Mesenchymal stem cell (in vitro differentiated cells and primary cell): ENCODE measurements at regions not wholly inside any gene's neighbourhood (a gene's known extent, or its start where the extent isn't known, plus 50 kb on each side); places are given as distances from the start of the nearest gene placed in this dataset.

Experiments used
- DNase-seq: peaks from one replicate; pipeline ENCODE4 v3.0.0-alpha.2; 2013
- H2AFZ ChIP-seq: one replicate; pipeline ENCODE4 v1.6.1; 2013; ENCODE audit warnings: low read depth, mild to moderate bottlenecking, control low read depth, inconsistent platforms, low read length, moderate library complexity
- H2AK5ac ChIP-seq: 2 replicates; pipeline ENCODE4 v1.6.1; 2013; ENCODE audit warnings: low read length, moderate library complexity, mild to moderate bottlenecking, inconsistent platforms; ENCODE audit not compliant: severe bottlenecking
- H2BK120ac ChIP-seq: one replicate; pipeline ENCODE4 v1.6.1; 2013; ENCODE audit warnings: low read depth, mild to moderate bottlenecking, inconsistent platforms, low read length, moderate library complexity
- H2BK12ac ChIP-seq, 2 experiments: one replicate each; pipeline ENCODE4 v1.6.1; 2013; ENCODE audit warnings: inconsistent platforms in 2 of 2, low read length in 2 of 2, mild to moderate bottlenecking in 2 of 2, moderate library complexity in 2 of 2, control low read depth in 1 of 2
- H2BK15ac ChIP-seq: one replicate; pipeline ENCODE4 v1.6.1; 2013; ENCODE audit warnings: mild to moderate bottlenecking, low read depth, inconsistent platforms; ENCODE audit not compliant: poor library complexity, severe bottlenecking
- H2BK5ac ChIP-seq: 2 replicates; pipeline ENCODE4 v1.6.1; 2013; ENCODE audit warnings: low read depth, mild to moderate bottlenecking, low read length, control low read depth, inconsistent platforms; ENCODE audit not compliant: poor library complexity, severe bottlenecking
- H3K14ac ChIP-seq, 2 experiments: one replicate each; pipeline ENCODE4 v1.6.1; 2013; ENCODE audit warnings: inconsistent platforms in 2 of 2, low read length in 2 of 2, control low read depth in 1 of 2, mild to moderate bottlenecking in 1 of 2, moderate library complexity in 1 of 2
- H3K18ac ChIP-seq, 2 experiments: one replicate each; pipeline ENCODE4 v1.6.1; 2013; ENCODE audit warnings: inconsistent platforms in 2 of 2, low read length in 2 of 2, control low read depth in 1 of 2, low read depth in 1 of 2, mild to moderate bottlenecking in 1 of 2
- H3K23ac ChIP-seq, 2 experiments: one replicate each; pipeline ENCODE4 v1.6.1; 2013; ENCODE audit warnings: inconsistent platforms in 2 of 2, low read length in 2 of 2, mild to moderate bottlenecking in 2 of 2, moderate library complexity in 2 of 2, control low read depth in 1 of 2
- H3K27ac ChIP-seq: 2 replicates; pipeline ENCODE4 v1.5.1; 2013; ENCODE audit warnings: mild to moderate bottlenecking, moderate library complexity, low read length, control low read depth, inconsistent platforms; ENCODE audit not compliant: poor library complexity, severe bottlenecking
- H3K27me3 ChIP-seq, 2 experiments: 2 replicates each; pipeline versions ENCODE4 v1.6.1 to v1.7.0; 2013; ENCODE audit warnings: low read length in 2 of 2, mild to moderate bottlenecking in 2 of 2, moderate library complexity in 2 of 2, control low read depth in 1 of 2, inconsistent platforms in 1 of 2; ENCODE audit not compliant: control insufficient read depth in 1 of 2, insufficient read depth in 1 of 2
- H3K36me3 ChIP-seq, 2 experiments: 2 replicates each; pipeline versions ENCODE4 v1.6.1 to v1.7.0; 2013; ENCODE audit warnings: low read length in 2 of 2, control low read depth in 1 of 2, inconsistent platforms in 1 of 2, low read depth in 1 of 2, mild to moderate bottlenecking in 1 of 2; ENCODE audit not compliant: insufficient read depth in 2 of 2, control insufficient read depth in 1 of 2
- H3K4ac ChIP-seq, 2 experiments: one replicate each; pipeline ENCODE4 v1.6.1; 2013; ENCODE audit warnings: inconsistent platforms in 2 of 2, low read length in 2 of 2, mild to moderate bottlenecking in 2 of 2, moderate library complexity in 2 of 2, control low read depth in 1 of 2, low read depth in 1 of 2
- H3K4me1 ChIP-seq: 2 replicates; pipeline ENCODE4 v1.6.1; 2013; ENCODE audit warnings: low read depth, low read length, control low read depth; ENCODE audit not compliant: control insufficient read depth, insufficient read depth
- H3K4me2 ChIP-seq: 2 replicates; pipeline ENCODE4 v1.6.1; 2013; ENCODE audit warnings: low read length, mild to moderate bottlenecking, inconsistent platforms; ENCODE audit not compliant: poor library complexity, severe bottlenecking
- H3K4me3 ChIP-seq, 2 experiments: 2 replicates each; pipeline versions ENCODE4 v1.5.1 to v1.7.0; 2013; ENCODE audit warnings: low read length in 2 of 2, mild to moderate bottlenecking in 2 of 2, control low read depth in 1 of 2, low read depth in 1 of 2; ENCODE audit not compliant: insufficient read depth in 1 of 2
- H3K79me1 ChIP-seq: replicated peaks from 2 replicates; pipeline ENCODE4 v1.6.1; 2013; ENCODE audit warnings: mild to moderate bottlenecking, control low read depth, low read length, inconsistent platforms; ENCODE audit not compliant: poor library complexity, severe bottlenecking
- H3K9ac ChIP-seq: 2 replicates; pipeline ENCODE4 v1.7.0; 2013; ENCODE audit warnings: mild to moderate bottlenecking, low read length, moderate library complexity
- H3K9me3 ChIP-seq: 2 replicates; pipeline ENCODE4 v1.7.0; 2013; ENCODE audit warnings: mild to moderate bottlenecking, low read length; ENCODE audit not compliant: control insufficient read depth
- H4K8ac ChIP-seq: one replicate; pipeline ENCODE4 v1.6.1; 2013; ENCODE audit warnings: inconsistent platforms, mild to moderate bottlenecking, low read length, moderate library complexity
- H4K91ac ChIP-seq: one replicate; pipeline ENCODE4 v1.6.1; 2013; ENCODE audit warnings: mild to moderate bottlenecking, low read length, inconsistent platforms
- WGBS: methylation state at CpG from one replicate; pipeline ENCODE4 v1.1.7; 2013; ENCODE audit warnings: mixed read lengths; 5-methylcytosine and 5-hydroxymethylcytosine counted together

DNA sequence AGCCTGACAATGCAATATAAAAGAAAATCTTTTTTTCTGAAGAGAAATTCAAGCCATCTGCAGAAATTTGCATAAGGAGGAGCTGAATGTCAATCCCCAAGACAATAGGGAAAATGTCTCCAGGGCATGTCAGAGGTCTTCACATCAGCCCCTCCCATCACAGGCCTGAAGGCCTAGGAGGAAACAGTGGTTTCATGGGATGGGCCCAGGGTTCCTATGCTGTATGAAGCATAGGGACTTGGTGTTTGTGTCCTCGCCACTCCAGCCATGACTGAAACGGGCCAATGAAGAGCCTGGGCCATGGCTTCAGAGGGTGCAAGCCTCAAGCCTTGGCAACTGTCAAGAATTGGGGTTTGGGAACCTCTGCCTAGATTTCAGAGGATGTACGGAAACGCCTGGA lies 883.5 kb downstream of the UQCRFS1 start:
- Histone ChIP-seq H3K9me3 (peaks cover 3% of the 10 kb centered on the region), H2BK15ac (no peak overlapping the region), H3K27ac (no peak overlapping the region), H2AK5ac (no peak overlapping the region), H2BK12ac (no peak overlapping the region), H3K4me1 (peaks cover 5% of the 10 kb centered on the region), H2BK5ac (no peak overlapping the region), H3K4me3 (no peak overlapping the region), H3K36me3 (no peaks in the 10 kb centered on the region), H3K4ac (no peak overlapping the region), H3K79me1 (no peaks in the 10 kb centered on the region), H3K4me2 (no peak overlapping the region), H3K14ac (no peak overlapping the region), H3K9ac (no peak overlapping the region), H3K27me3 (peaks cover 3 to 26% of the 10 kb centered on the region in 2 experiments), H3K23ac (no peak overlapping the region), H2AFZ (no peak overlapping the region), H3K18ac (no peak overlapping the region), H4K8ac (no peak overlapping the region), H2BK120ac (no peak overlapping the region), H4K91ac (no peak overlapping the region)
- DNase-seq, result no peak
- 55% methylated on average over 4 of the region's 4 CpGs for WGBS

DNA sequence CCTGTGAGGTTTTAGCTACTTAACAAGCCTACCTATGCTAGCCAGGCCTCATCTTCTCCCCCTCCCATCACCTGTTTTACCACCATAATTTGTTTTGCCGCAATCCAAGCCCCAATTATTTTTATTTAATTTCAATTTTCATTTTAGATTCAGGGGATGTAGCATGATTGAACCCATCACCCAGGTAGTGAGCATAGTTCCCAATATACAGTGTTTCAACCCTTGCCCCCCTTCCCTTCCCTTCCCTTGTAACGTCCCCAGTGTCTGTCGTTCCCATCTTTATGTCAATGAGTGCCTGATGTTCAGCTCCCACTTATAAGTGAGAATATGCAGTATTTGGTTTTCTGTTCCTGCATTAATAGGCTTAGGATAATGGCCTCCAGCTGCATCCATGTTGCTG lies 885.0 kb downstream of the UQCRFS1 start:
- Histone ChIP-seq H3K4me1 (peaks cover 2% of the 10 kb centered on the region), H3K23ac (no peak overlapping the region), H3K9ac (no peak overlapping the region), H3K14ac (no peak overlapping the region), H2BK15ac (no peak overlapping the region), H3K18ac (no peak overlapping the region), H2AK5ac (no peak overlapping the region), H3K27me3 (peaks cover 3 to 26% of the 10 kb centered on the region in 2 experiments), H3K4me3 (no peak overlapping the region), H2BK120ac (no peak overlapping the region), H3K4ac (no peak overlapping the region), H3K4me2 (no peak overlapping the region), H4K8ac (no peak overlapping the region), H2BK5ac (no peak overlapping the region), H4K91ac (no peak overlapping the region), H2BK12ac (no peak overlapping the region), H3K9me3 (peaks cover 3% of the 10 kb centered on the region), H3K79me1 (no peaks in the 10 kb centered on the region), H3K27ac (no peak overlapping the region), H2AFZ (no peak overlapping the region), H3K36me3 (no peaks in the 10 kb centered on the region)
- WGBS, result 100% methylated on average over 2 of the region's 3 CpGs
- no peak for DNase-seq

DNA sequence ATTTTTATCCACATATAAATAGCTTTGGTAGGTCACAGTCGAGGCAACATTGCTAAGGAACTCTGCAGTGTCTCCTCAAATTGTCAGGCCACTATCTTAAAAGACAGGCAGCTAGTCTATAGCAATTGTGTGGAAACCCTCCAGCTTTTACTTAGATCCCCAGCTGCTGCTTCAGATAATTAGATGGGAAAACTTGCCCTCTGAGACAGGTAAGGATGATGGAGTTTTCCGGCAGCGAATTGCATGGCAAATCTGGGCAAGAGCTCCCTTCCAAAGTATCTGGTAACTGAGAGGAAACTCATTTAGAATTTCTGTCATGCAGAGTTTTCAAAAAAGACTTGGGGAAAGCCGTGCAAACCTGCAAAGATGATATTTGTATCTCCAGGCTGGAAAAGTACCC lies 886.2 kb downstream of the UQCRFS1 start:
- no peak overlapping the region for H3K14ac ChIP-seq
- H3K36me3 ChIP-seq, result no peaks in the 10 kb centered on the region
- no peak overlapping the region for H2BK5ac ChIP-seq
- 88% methylated on average over 3 of the region's 4 CpGs for WGBS
- no peak overlapping the region for H2AFZ ChIP-seq
- no peak overlapping the region for H3K18ac ChIP-seq
- H3K9me3 ChIP-seq, result peaks cover 3% of the 10 kb centered on the region
- no peak overlapping the region for H2BK12ac ChIP-seq
- H3K4me1 ChIP-seq, result no peaks in the 10 kb centered on the region
- H3K79me1 ChIP-seq, result no peaks in the 10 kb centered on the region
- no peak for DNase-seq
- no peak overlapping the region for H3K27ac ChIP-seq
- H4K91ac ChIP-seq, result no peak overlapping the region
- H3K9ac ChIP-seq, result no peak overlapping the region
- H3K4me3 ChIP-seq, result no peak overlapping the region
- H3K23ac ChIP-seq, result no peak overlapping the region
- no peak overlapping the region for H3K4ac ChIP-seq
- H2BK15ac ChIP-seq, result no peak overlapping the region
- no peak overlapping the region for H2AK5ac ChIP-seq
- no peak overlapping the region for H2BK120ac ChIP-seq
- H3K4me2 ChIP-seq, result no peak overlapping the region
- no peak overlapping the region for H4K8ac ChIP-seq
- peaks cover 3 to 30% of the 10 kb centered on the region in 2 experiments for H3K27me3 ChIP-seq

DNA sequence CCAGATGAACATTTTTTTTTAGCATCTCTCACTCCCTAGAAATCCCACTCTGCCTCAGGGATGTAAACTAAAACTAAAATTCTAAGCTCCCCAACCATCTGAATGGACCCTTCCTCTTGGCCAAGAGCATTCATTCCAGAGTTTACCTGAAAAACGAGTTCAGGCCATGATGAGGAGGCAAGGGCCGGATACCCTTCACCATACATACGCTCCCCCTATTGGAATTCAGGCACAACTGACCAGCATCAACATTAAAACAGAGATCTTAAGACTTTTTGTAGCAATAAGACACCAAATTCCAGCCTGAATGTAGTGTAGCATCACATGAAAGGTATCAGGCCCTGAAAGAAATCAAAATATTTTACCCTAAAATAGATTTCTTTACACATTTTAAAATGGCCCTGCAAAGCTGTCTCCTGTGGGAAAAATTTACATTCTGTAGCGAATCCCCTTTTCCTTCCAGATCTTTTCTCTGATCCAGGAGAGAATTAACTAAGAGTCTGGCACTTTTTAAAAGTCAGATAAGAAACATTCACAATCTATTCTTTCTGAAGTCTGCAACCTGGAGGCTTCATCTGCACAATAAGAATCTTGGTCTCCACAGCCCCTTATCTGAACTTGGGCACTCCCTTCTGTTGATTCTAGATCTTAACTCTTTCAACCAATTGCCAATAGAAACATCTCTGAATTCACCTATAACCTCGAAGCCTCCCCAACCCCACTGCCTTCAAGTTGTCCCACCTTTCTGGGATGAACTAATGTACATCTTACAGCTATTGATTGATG lies 888.5 kb downstream of the UQCRFS1 start:
- Histone ChIP-seq H2AFZ (no peak overlapping the region), H2BK5ac (no peak overlapping the region), H3K9me3 (peaks cover 2% of the 10 kb centered on the region), H3K4me1 (no peaks in the 10 kb centered on the region), H3K36me3 (no peaks in the 10 kb centered on the region), H3K14ac (no peak overlapping the region), H2AK5ac (no peak overlapping the region), H3K27me3 (peaks cover 3 to 33% of the 10 kb centered on the region in 2 experiments), H4K8ac (no peak overlapping the region), H2BK120ac (no peak overlapping the region), H3K4me3 (no peak overlapping the region), H3K27ac (no peak overlapping the region), H3K4me2 (no peak overlapping the region), H3K23ac (no peak overlapping the region), H3K79me1 (no peaks in the 10 kb centered on the region), H4K91ac (no peak overlapping the region), H2BK15ac (no peak overlapping the region), H3K4ac (no peak overlapping the region), H2BK12ac (no peak overlapping the region), H3K18ac (no peak overlapping the region), H3K9ac (no peak overlapping the region)
- no peak for DNase-seq
- 51% methylated on average over 5 of the region's 5 CpGs for WGBS
